Gastroesophageal sphincter (tissue), 3 donors: ENCODE measurements at regions not wholly inside any gene's neighbourhood (a gene's known extent, or its start where the extent isn't known, plus 50 kb on each side); places are given as distances from the start of the nearest gene placed in this dataset.

Experiments
- EP300 ChIP-seq: sonication (generic); formaldehyde crosslinking; IDR thresholded peaks from one replicate; pipeline ENCODE4 v1.6.1; 2017; ENCODE audit warnings: antibody characterized with exemption, mild to moderate bottlenecking
- POLR2AphosphoS5 ChIP-seq: sonication (generic); formaldehyde crosslinking; IDR thresholded peaks from one replicate; pipeline ENCODE4 v1.6.1; 2017; ENCODE audit warnings: antibody characterized with exemption
- TF ChIP-seq, protein P1 (sequence below), 4 experiments: fragments of 200-600 bp in 2 of 4; fragments of 450-650 bp in 2 of 4; sonication (generic) in 1 of 4; IDR thresholded peaks; one replicate each; pipeline ENCODE4 v1.5.1; 2017 to 2019; ENCODE audit warnings: antibody characterized with exemption in 4 of 4, mild to moderate bottlenecking in 2 of 4, moderate library complexity in 2 of 4

DNA sequence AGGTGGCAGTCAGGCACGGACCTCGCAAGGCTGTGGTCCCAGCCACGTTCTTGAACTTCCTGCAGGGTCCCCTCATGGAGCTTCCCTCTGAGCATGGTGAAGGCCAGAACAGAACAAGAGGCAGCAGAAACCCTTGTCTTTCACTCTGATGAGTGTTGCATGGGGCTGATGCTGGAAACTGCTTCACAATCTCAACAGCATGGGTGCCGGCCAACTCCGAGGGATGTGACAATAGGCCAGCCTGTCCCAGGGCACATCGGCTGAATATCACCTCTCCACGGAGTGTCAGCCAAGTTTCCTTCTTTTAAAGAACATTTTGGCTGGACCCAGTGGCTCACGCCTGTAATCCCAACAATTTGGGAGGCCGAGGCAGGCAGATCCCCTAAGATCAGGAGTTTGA, 173.9 kb downstream of the FOXO1 start:
- TF ChIP-seq, protein P1, sequence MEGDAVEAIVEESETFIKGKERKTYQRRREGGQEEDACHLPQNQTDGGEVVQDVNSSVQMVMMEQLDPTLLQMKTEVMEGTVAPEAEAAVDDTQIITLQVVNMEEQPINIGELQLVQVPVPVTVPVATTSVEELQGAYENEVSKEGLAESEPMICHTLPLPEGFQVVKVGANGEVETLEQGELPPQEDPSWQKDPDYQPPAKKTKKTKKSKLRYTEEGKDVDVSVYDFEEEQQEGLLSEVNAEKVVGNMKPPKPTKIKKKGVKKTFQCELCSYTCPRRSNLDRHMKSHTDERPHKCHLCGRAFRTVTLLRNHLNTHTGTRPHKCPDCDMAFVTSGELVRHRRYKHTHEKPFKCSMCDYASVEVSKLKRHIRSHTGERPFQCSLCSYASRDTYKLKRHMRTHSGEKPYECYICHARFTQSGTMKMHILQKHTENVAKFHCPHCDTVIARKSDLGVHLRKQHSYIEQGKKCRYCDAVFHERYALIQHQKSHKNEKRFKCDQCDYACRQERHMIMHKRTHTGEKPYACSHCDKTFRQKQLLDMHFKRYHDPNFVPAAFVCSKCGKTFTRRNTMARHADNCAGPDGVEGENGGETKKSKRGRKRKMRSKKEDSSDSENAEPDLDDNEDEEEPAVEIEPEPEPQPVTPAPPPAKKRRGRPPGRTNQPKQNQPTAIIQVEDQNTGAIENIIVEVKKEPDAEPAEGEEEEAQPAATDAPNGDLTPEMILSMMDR (IDR thresholded peaks at IDR 0.05), result no peak
- no peak for TF ChIP-seq EP300
- TF ChIP-seq POLR2AphosphoS5, result no peak
